Loucy (cell line): ENCODE measurements at regions not wholly inside any gene's neighbourhood (a gene's known extent, or its start where the extent isn't known, plus 50 kb on each side); places are given as distances from the start of the nearest gene placed in this dataset.

ENCODE experiments used
- H2AFZ ChIP-seq: fragments of 200-600 bp; sonication (generic); 2 replicates; pipeline ENCODE4 v1.6.0; 2016; ENCODE audit warnings: antibody characterized with exemption, mild to moderate bottlenecking, low read length, moderate library complexity
- H3F3A ChIP-seq: fragments of 200-600 bp; 2 replicates; pipeline ENCODE4 v1.6.0; 2016; ENCODE audit warnings: antibody characterized with exemption, low read depth, mild to moderate bottlenecking
- H3K27me3 ChIP-seq: fragments of 200-600 bp; sonication (generic); 2 replicates; pipeline ENCODE4 v1.6.1; 2014; ENCODE audit warnings: low read length, mild to moderate bottlenecking; ENCODE audit not compliant: insufficient read depth, poor library complexity, severe bottlenecking
- H3K36me3 ChIP-seq: fragments of 200-600 bp; sonication (generic); 2 replicates; pipeline ENCODE4 v1.6.1; 2016; ENCODE audit warnings: low read length; ENCODE audit not compliant: insufficient read depth
- H3K4me1 ChIP-seq: fragments of 200-600 bp; sonication (generic); 2 replicates; pipeline ENCODE4 v1.5.1; 2014; ENCODE audit warnings: low read length, mild to moderate bottlenecking; ENCODE audit not compliant: insufficient read depth, poor library complexity, severe bottlenecking
- H3K4me2 ChIP-seq: fragments of 200-600 bp; sonication (generic); 2 replicates; pipeline ENCODE4 v1.6.0; 2014; ENCODE audit warnings: antibody characterized with exemption, low read length, low read depth, mild to moderate bottlenecking; ENCODE audit not compliant: poor library complexity, severe bottlenecking
- H3K4me3 ChIP-seq: fragments of 200-600 bp; sonication (generic); 2 replicates; pipeline ENCODE4 v1.5.1; 2014; ENCODE audit warnings: low read length, mild to moderate bottlenecking, mixed read lengths; ENCODE audit not compliant: poor library complexity, severe bottlenecking
- H3K79me2 ChIP-seq: fragments of 200-600 bp; sonication (generic); 2 replicates; pipeline ENCODE4 v1.6.1; 2014; ENCODE audit warnings: low read length; ENCODE audit not compliant: insufficient read depth
- H3K9ac ChIP-seq: fragments of 200-600 bp; sonication (generic); 2 replicates; pipeline ENCODE4 v1.6.0; 2014; ENCODE audit warnings: mild to moderate bottlenecking, low read depth, low read length, moderate library complexity; ENCODE audit not compliant: poor library complexity, severe bottlenecking
- H3K9me2 ChIP-seq: fragments of 200-600 bp; sonication (generic); replicated peaks from 2 replicates; pipeline ENCODE4 v1.6.1; 2016; ENCODE audit warnings: low read depth, low read length, mixed read lengths
- H3K9me3 ChIP-seq: fragments of 200-600 bp; sonication (generic); 2 replicates; pipeline ENCODE4 v1.6.1; 2014; ENCODE audit warnings: mild to moderate bottlenecking, antibody characterized with exemption, low read length, low read depth; ENCODE audit not compliant: insufficient read depth
- H4K20me1 ChIP-seq: fragments of 200-600 bp; sonication (generic); 2 replicates; pipeline ENCODE4 v1.6.0; 2014; ENCODE audit warnings: antibody characterized with exemption, low read length, mild to moderate bottlenecking; ENCODE audit not compliant: insufficient read depth, poor library complexity, severe bottlenecking
- EZH2phosphoT487 ChIP-seq: fragments of 200-600 bp; IDR thresholded peaks from 2 replicates; pipeline ENCODE4 v1.6.1; 2018; ENCODE audit warnings: antibody characterized with exemption, mild to moderate bottlenecking, moderate library complexity, borderline replicate concordance
- TF ChIP-seq, protein P1 (sequence below): fragments of 200-600 bp; sonication (generic); conservative IDR thresholded peaks from 2 replicates; pipeline ENCODE4 v1.5.1; 2014; ENCODE audit warnings: mild to moderate bottlenecking, antibody characterized with exemption, low read length

DNA sequence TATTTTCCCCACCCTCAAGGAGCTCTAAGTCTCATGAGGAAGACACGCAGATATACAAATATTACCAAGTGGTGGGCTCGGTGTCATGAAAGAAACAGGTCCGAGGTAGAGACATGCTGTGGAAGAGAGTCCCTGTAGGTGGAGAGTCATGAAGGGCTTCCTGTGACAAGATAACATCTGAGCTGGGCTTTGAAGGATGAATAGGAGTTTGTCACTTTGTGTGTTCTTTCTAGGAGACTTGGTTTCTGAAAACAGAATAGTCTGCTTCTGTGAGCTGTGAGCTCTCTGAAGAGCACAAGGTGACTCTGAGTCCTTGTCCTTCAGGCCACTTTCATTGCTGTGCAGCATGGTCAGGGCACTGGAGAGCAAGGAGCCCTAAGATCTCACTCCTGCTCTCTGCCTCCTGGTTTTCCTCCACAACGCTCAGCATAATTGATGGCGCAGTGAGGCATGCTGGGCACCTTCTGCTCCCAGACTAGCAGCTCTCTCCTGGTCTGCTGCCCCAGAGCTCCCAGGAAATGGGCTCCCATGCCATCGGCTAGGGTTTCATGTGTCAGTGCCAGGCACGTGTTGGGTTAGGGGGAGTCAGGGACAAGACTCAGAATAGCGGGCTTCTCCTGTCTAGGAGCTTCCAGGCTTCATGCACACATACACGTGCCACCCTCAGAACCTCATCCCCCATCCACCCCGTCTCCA is 209.9 kb upstream of the CSF3R start:
- Histone ChIP-seq H3K27me3 (no peaks in the 10 kb centered on the region), H3K4me2 (no peak overlapping the region)

DNA sequence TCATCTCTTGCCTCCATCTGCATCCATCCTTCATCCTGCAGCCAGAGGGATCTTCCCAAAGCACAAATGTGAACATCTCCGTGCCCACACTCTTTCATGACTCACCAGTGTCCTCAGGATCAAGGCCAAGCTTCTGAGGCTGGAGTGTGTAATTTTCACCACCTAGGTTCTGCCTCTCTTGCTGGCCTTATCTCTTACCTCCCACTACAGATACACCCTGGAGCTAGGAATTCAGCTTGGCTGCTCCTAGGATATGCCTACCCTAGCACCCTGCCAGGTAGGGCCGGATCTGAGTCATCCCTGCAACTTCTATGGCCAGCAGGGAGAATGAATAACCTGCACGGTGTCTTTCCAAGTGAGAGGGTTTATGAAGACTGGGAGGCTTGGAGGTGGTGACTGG is 208.7 kb upstream of the CSF3R start:
- H3K4me1 ChIP-seq, result peaks cover 8% of the 10 kb centered on the region
- H3K27me3 ChIP-seq, result no peaks in the 10 kb centered on the region
- H3K9me3 ChIP-seq, result no peaks in the 10 kb centered on the region
- no peaks in the 10 kb centered on the region for H4K20me1 ChIP-seq
- no peaks in the 10 kb centered on the region for H3K9me2 ChIP-seq
- TF ChIP-seq, protein P1, sequence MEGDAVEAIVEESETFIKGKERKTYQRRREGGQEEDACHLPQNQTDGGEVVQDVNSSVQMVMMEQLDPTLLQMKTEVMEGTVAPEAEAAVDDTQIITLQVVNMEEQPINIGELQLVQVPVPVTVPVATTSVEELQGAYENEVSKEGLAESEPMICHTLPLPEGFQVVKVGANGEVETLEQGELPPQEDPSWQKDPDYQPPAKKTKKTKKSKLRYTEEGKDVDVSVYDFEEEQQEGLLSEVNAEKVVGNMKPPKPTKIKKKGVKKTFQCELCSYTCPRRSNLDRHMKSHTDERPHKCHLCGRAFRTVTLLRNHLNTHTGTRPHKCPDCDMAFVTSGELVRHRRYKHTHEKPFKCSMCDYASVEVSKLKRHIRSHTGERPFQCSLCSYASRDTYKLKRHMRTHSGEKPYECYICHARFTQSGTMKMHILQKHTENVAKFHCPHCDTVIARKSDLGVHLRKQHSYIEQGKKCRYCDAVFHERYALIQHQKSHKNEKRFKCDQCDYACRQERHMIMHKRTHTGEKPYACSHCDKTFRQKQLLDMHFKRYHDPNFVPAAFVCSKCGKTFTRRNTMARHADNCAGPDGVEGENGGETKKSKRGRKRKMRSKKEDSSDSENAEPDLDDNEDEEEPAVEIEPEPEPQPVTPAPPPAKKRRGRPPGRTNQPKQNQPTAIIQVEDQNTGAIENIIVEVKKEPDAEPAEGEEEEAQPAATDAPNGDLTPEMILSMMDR, result no peak
- TF ChIP-seq EZH2phosphoT487, result no peak
- no peaks in the 10 kb centered on the region for H3K36me3 ChIP-seq
- no peak overlapping the region for H3K9ac ChIP-seq
- H2AFZ ChIP-seq, result no peak overlapping the region
- no peak overlapping the region for H3K4me3 ChIP-seq
- no peaks in the 10 kb centered on the region for H3K79me2 ChIP-seq
- H3F3A ChIP-seq, result no peaks in the 10 kb centered on the region
- H3K4me2 ChIP-seq, result no peak overlapping the region

More for the DNA sequence above, 209.9 kb upstream of the CSF3R start:
- no peak for TF ChIP-seq EZH2phosphoT487
- TF ChIP-seq, protein P1, result no peak
- peaks cover 8% of the 10 kb centered on the region for H3K4me1 ChIP-seq
- H2AFZ ChIP-seq, result no peak overlapping the region
- no peaks in the 10 kb centered on the region for H3K79me2 ChIP-seq
- no peaks in the 10 kb centered on the region for H3K9me3 ChIP-seq
- H3F3A ChIP-seq, result no peaks in the 10 kb centered on the region
- H3K9ac ChIP-seq, result no peak overlapping the region
- no peak overlapping the region for H3K4me3 ChIP-seq
- no peaks in the 10 kb centered on the region for H3K9me2 ChIP-seq
- H3K36me3 ChIP-seq, result no peaks in the 10 kb centered on the region
- no peaks in the 10 kb centered on the region for H4K20me1 ChIP-seq

DNA sequence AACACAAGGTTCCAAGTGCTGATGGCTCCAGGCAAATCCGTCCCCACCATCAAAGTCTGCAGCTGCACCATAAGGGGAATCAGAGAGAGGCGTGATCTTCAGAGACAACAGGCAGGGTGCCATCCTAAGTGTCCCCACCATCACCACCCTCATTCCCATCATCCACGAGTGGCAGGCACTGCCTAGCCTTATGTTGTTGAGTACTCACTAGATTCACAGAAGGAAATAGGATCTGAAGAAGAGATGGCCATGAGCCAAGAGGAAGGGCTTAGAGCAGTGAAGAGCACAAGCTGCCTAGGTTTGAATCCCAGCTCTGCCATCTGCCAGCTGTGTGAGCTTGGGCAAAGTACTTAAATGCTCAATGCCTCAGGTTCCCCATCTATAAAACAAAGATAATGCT is 207.3 kb upstream of the CSF3R start:
- TF ChIP-seq, protein P1, result no peak
- no peak for TF ChIP-seq EZH2phosphoT487
- Histone ChIP-seq H3K4me3 (no peak overlapping the region), H3F3A (no peaks in the 10 kb centered on the region), H3K9me3 (no peaks in the 10 kb centered on the region), H3K36me3 (no peaks in the 10 kb centered on the region), H4K20me1 (no peaks in the 10 kb centered on the region), H3K4me2 (no peak overlapping the region), H3K27me3 (no peaks in the 10 kb centered on the region), H3K9me2 (no peaks in the 10 kb centered on the region), H2AFZ (no peak overlapping the region), H3K4me1 (peaks cover 11% of the 10 kb centered on the region), H3K79me2 (no peaks in the 10 kb centered on the region), H3K9ac (no peak overlapping the region)
